Panc1 (cell line): ENCODE measurements at regions not wholly inside any gene's neighbourhood (a gene's known extent, or its start where the extent isn't known, plus 50 kb on each side); places are given as distances from the start of the nearest gene placed in this dataset.

Experiments used
- ATAC-seq: fragments of 200-7000 bp; cut with Tn5 transposase; 2 replicates; pipeline ENCODE4 v1.9.1; 2020; ENCODE audit warnings: mild to moderate bottlenecking, moderate library complexity
- BruUV-seq: library from RNA; stranded (reverse); fragments of 400-500 nt; replicated peaks from 2 replicates; lab custom pipeline; 2021; lab: Mats Ljungman, UMichigan
- CTCF ChIA-PET: fragments of 300-600 bp; sonication (Branson Sonifier 250); formaldehyde crosslinking; loops from one replicate; lab custom pipeline; 2022; ENCODE audit warnings: antibody characterized with exemption; lab: Charles Lee
- POLR2A ChIA-PET: fragments of 300-600 bp; sonication (Branson Sonifier 250); formaldehyde crosslinking; loops from one replicate; lab custom pipeline; 2022; ENCODE audit warnings: antibody characterized with exemption; lab: Charles Lee
- DNase-seq: peaks from one replicate; pipeline ENCODE4 v3.0.0-alpha.2; 2010; ENCODE audit warnings: low read depth, low spot score
- H3K27ac ChIP-seq: 2 replicates; pipeline ENCODE4 v1.5.1; 2011; ENCODE audit warnings: mild to moderate bottlenecking, low read length, inconsistent platforms
- H3K27me3 ChIP-seq: fragments of 200-500 bp; sonication (Bioruptor generic); 2 replicates; pipeline ENCODE4 v1.6.0; 2014; ENCODE audit warnings: low read length, inconsistent platforms; ENCODE audit not compliant: control insufficient read depth, insufficient read depth
- H3K36me3 ChIP-seq: fragments of 200-500 bp; sonication (Bioruptor generic); 2 replicates; pipeline ENCODE4 v1.5.1; 2014; ENCODE audit warnings: inconsistent platforms, mild to moderate bottlenecking, low read length, moderate library complexity; ENCODE audit not compliant: control insufficient read depth, insufficient read depth
- H3K4me1 ChIP-seq: 2 replicates; pipeline ENCODE4 v1.5.1; 2011; ENCODE audit warnings: inconsistent platforms, mild to moderate bottlenecking, low read length, moderate library complexity; ENCODE audit not compliant: control insufficient read depth, insufficient read depth
- H3K4me3 ChIP-seq, 2 experiments: 2 replicates each; pipeline ENCODE4 v1.5.1; 2011 to 2012; ENCODE audit warnings: low read depth in 2 of 2, low read length in 2 of 2, mild to moderate bottlenecking in 2 of 2, inconsistent platforms in 1 of 2, moderate library complexity in 1 of 2
- H3K9me3 ChIP-seq: fragments of 200-500 bp; sonication (Bioruptor generic); 2 replicates; pipeline ENCODE4 v1.5.1; 2014; ENCODE audit warnings: low read depth, mild to moderate bottlenecking, inconsistent platforms, low read length, moderate library complexity; ENCODE audit not compliant: control insufficient read depth, insufficient read depth
- CTCF ChIP-seq: fragments of 450-650 bp; IDR thresholded peaks from 2 replicates; pipeline ENCODE4 v1.5.1; 2017; ENCODE audit warnings: mild to moderate bottlenecking
- POLR2AphosphoS5 ChIP-seq: IDR thresholded peaks from 2 replicates; pipeline ENCODE4 v1.6.1; 2012; ENCODE audit warnings: mild to moderate bottlenecking, low read depth, low read length, moderate library complexity
- REST ChIP-seq, 2 experiments: IDR thresholded peaks; 2 replicates each; pipeline ENCODE4 v1.6.1; 2011 to 2012; ENCODE audit warnings: low read depth in 2 of 2, control low read depth in 1 of 2, low read length in 1 of 2, mild to moderate bottlenecking in 1 of 2, moderate library complexity in 1 of 2; ENCODE audit not compliant: insufficient read depth in 1 of 2
- SIN3A ChIP-seq: IDR thresholded peaks from 2 replicates; pipeline ENCODE4 v1.6.1; 2012; ENCODE audit warnings: low read depth, mild to moderate bottlenecking, low read length, moderate library complexity, borderline replicate concordance; ENCODE audit not compliant: insufficient read depth
- TCF7L2 ChIP-seq: IDR thresholded peaks from 2 replicates; pipeline ENCODE4 v1.6.1; 2011; ENCODE audit warnings: mild to moderate bottlenecking, low read depth, low read length, inconsistent platforms
- in situ Hi-C: cut with HindIII; loops from 2 replicates; pipeline ENCODE4 v1.10.0; 2016; ENCODE audit warnings: low sequenced_read_pairs, low pct_unique_long_range_greater_than_20kb
- intact Hi-C: fragments of 100-400 bp; cut with micrococcal nuclease; formaldehyde crosslinking; loops from one replicate; pipeline ENCODE4 v1.10.0; 2022; ENCODE audit not compliant: unreplicated experiment

GRCh38 chr2:241953324-241953928 lies 83.9 kb downstream of the RTP5 start:
- Histone ChIP-seq H3K4me3 (no peak overlapping the region), H3K27me3 (no peaks in the 10 kb centered on the region), H3K9me3 (no peaks in the 10 kb centered on the region), H3K4me1 (peaks cover 5% of the 10 kb centered on the region; the same call in 1 of the 2 replicates), H3K36me3 (no peaks in the 10 kb centered on the region), H3K27ac (no peak overlapping the region)
- no peak for DNase-seq
- no peak for TF ChIP-seq SIN3A
- TF ChIP-seq REST (IDR thresholded peaks at IDR 0.05; ENCODE audit: insufficient read depth in 1 of 2, low read depth in 2 of 2, low read length in 1 of 2) = no peak
- TF ChIP-seq POLR2AphosphoS5 = no peak
- no peak for TF ChIP-seq CTCF
- no peak for TF ChIP-seq TCF7L2
- no TSS peak for BruUV-seq
- in situ Hi-C loops = no loop called here
- POLR2A ChIA-PET = no interaction called here
- CTCF ChIA-PET = no interaction called here
- ATAC-seq = no peak
- intact Hi-C loops = no loop called here

- no peak for ATAC-seq
- H3K4me1 ChIP-seq = no peaks in the 10 kb centered on the region
- H3K9me3 ChIP-seq = no peaks in the 10 kb centered on the region
- intact Hi-C loops = no loop called here
- BruUV-seq = no TSS peak
- CTCF ChIA-PET = no interaction called here
- DNase-seq = no peak
- POLR2A ChIA-PET = no interaction called here
- no peak overlapping the region for H3K4me3 ChIP-seq
- H3K36me3 ChIP-seq = no peaks in the 10 kb centered on the region
- no peak for TF ChIP-seq POLR2AphosphoS5
- no peak for TF ChIP-seq SIN3A
- no peak for TF ChIP-seq CTCF
- no peak for TF ChIP-seq REST (IDR thresholded peaks at IDR 0.05; ENCODE audit: insufficient read depth in 1 of 2, low read depth in 2 of 2, low read length in 1 of 2)
- TF ChIP-seq TCF7L2 = no peak
- in situ Hi-C loops = no loop called here
- H3K27ac ChIP-seq = no peak overlapping the region
- peaks cover 5% of the 10 kb centered on the region; the same call in 1 of the 2 replicates for H3K27me3 ChIP-seq
Observed at GRCh38 chr2:241956521-241957110, 87.1 kb downstream of the RTP5 start.
